Stimulated activated CD8-positive, alpha-beta memory T cell treated with anti-CD3 and anti-CD28 coated beads, Interleukin-4, amount 100 ng/mL, for 1 hour (primary cell): ENCODE measurements at regions not wholly inside any gene's neighbourhood (a gene's known extent, or its start where the extent isn't known, plus 50 kb on each side); places are given as distances from the start of the nearest gene placed in this dataset.
"Not testable (repeated sequence)": the region's sequence is repeated elsewhere in the genome, so short reads cannot be mapped to it uniquely, and the experiment has no call there.

ENCODE experiments used
- DNase-seq, 2 donors: peaks; one replicate each; pipeline ENCODE4 v3.0.0-alpha.2; 2020; ENCODE audit warnings: low read depth in 2 of 2, low spot score in 1 of 2

GRCh38 chr10:38209332-38209731 lies 115.2 kb downstream of the ZNF37A start:
- no peak for DNase-seq

GRCh38 chr10:38209748-38210147 lies 115.6 kb downstream of the ZNF37A start:
- DNase-seq: not testable (repeated sequence)

- DNase-seq: no peak
Measured at GRCh38 chr10:38212460-38212859, 118.3 kb downstream of the ZNF37A start.

- no peak for DNase-seq
Measured at GRCh38 chr10:38226385-38226784, 132.2 kb downstream of the ZNF37A start.

GRCh38 chr10:38228394-38228793 lies 134.3 kb downstream of the ZNF37A start:
- DNase-seq: no peak

- not testable (repeated sequence) for DNase-seq
Measured at GRCh38 chr10:38238479-38238878, 144.3 kb downstream of the ZNF37A start.

- DNase-seq: not testable (repeated sequence)
Measured at GRCh38 chr10:38242061-38242649, 148.0 kb downstream of the ZNF37A start.

GRCh38 chr10:38248113-38248512 lies 154.0 kb downstream of the ZNF37A start:
- not testable (repeated sequence) for DNase-seq

- not testable (repeated sequence) for DNase-seq
Measured at GRCh38 chr10:38252551-38252950, 158.4 kb downstream of the ZNF37A start.

- DNase-seq: not testable (repeated sequence)
Measured at GRCh38 chr10:38267555-38267954, 173.4 kb downstream of the ZNF37A start.

GRCh38 chr10:38271031-38271430 lies 176.9 kb downstream of the ZNF37A start:
- not testable (repeated sequence) for DNase-seq

- DNase-seq: not testable (repeated sequence)
Measured at GRCh38 chr10:38274879-38275278, 180.7 kb downstream of the ZNF37A start.

GRCh38 chr10:38292560-38292959 lies 198.4 kb downstream of the ZNF37A start:
- not testable (repeated sequence) for DNase-seq

GRCh38 chr10:38310111-38310510 lies 216.0 kb downstream of the ZNF37A start:
- not testable (repeated sequence) for DNase-seq

- DNase-seq: not testable (repeated sequence)
Measured at GRCh38 chr10:38315090-38315805, 221.1 kb downstream of the ZNF37A start.

- DNase-seq: not testable (repeated sequence)
Measured at GRCh38 chr10:38321393-38321792, 227.3 kb downstream of the ZNF37A start.

GRCh38 chr10:38330306-38330705 lies 236.2 kb downstream of the ZNF37A start:
- not testable (repeated sequence) for DNase-seq

GRCh38 chr10:38331106-38331505 lies 237.0 kb downstream of the ZNF37A start:
- DNase-seq: not testable (repeated sequence)

- DNase-seq: not testable (repeated sequence)
Measured at GRCh38 chr10:38333699-38334098, 239.6 kb downstream of the ZNF37A start.

GRCh38 chr10:38350645-38351044 lies 256.5 kb downstream of the ZNF37A start:
- not testable (repeated sequence) for DNase-seq

- not testable (repeated sequence) for DNase-seq
Measured at GRCh38 chr10:38354410-38354809, 260.3 kb downstream of the ZNF37A start.

- peak; percentile 40 to 65 for DNase-seq
Measured at GRCh38 chr10:38355911-38356526, 261.9 kb downstream of the ZNF37A start.
